ENCODE measurements at regions not wholly inside any gene's neighbourhood (a gene's known extent, or its start where the extent isn't known, plus 50 kb on each side); places are given as distances from the start of the nearest gene placed in this dataset.

DNA sequence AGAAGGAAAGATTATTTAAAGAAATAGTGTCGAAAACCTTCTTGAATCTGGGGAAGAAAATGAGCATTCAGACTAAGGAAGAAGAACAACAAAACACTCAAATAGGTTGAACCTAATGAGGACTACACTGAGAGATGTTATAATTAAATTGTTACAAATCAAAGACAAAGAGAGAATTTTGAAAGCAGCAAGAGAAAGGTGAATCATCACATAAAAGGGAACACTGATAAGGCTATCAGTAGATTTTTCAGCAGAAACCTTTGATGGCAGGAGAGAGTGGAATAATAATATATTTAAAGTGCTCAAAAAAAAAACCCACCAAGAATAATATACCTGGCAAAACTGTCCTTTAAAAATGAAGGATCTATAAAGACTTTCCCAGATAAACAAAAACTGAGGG, 114.9 kb downstream of the AREG start:
- H3K4me3 Mint-ChIP-seq (ENCODE audit: unreplicated experiment) = no peak overlapping the region
- DNase-seq (ENCODE audit: low read depth) = no peak
- no peaks in the 10 kb centered on the region for H3K4me1 Mint-ChIP-seq (ENCODE audit: low read depth, unreplicated experiment)
- H3K27me3 Mint-ChIP-seq (ENCODE audit: low read depth, unreplicated experiment) = no peaks in the 10 kb centered on the region
- no peaks in the 10 kb centered on the region for H3K36me3 ChIP-seq (ENCODE audit: insufficient read depth, low read length)
- no peaks in the 10 kb centered on the region for H3K27me3 ChIP-seq (ENCODE audit: insufficient read depth, low read length)
- H2AFZ ChIP-seq (ENCODE audit: low read depth, low read length) = no peak overlapping the region
- H3K27ac Mint-ChIP-seq (ENCODE audit: unreplicated experiment) = no peak overlapping the region
- no peak overlapping the region for H3K27ac ChIP-seq (ENCODE audit: low read depth, low read length)
- no peaks in the 10 kb centered on the region for H3K79me2 ChIP-seq (ENCODE audit: insufficient read depth, low read length)
- no peaks in the 10 kb centered on the region for H3K9me3 ChIP-seq (ENCODE audit: insufficient read depth, low read depth, low read length)
- no peaks in the 10 kb centered on the region for H3K4me1 ChIP-seq (ENCODE audit: insufficient read depth, low read length)
- no peak overlapping the region for H3K9ac ChIP-seq (ENCODE audit: low read length)
- no peak overlapping the region for H3K4me3 ChIP-seq (ENCODE audit: insufficient read depth, low read depth, low read length)
- H3K36me3 Mint-ChIP-seq (ENCODE audit: low read depth, unreplicated experiment) = no peaks in the 10 kb centered on the region
- no peaks in the 10 kb centered on the region for H3K9me3 Mint-ChIP-seq (ENCODE audit: unreplicated experiment)
- H4K20me1 ChIP-seq (ENCODE audit: insufficient read depth, low read length) = no peaks in the 10 kb centered on the region
- no peak for FAIRE-seq
- no peak for TF ChIP-seq CTCF (IDR thresholded peaks at IDR 0.05; ENCODE audit: insufficient read depth, low read depth, low read length)
- no peak for TF ChIP-seq EZH2 (IDR thresholded peaks at IDR 0.05; ENCODE audit: insufficient read depth, low read length)
- no peak overlapping the region for H3K4me2 ChIP-seq (ENCODE audit: low read length)

- DNase-seq (ENCODE audit: low read depth) (no peak), FAIRE-seq (no peak)
- no peaks in the 10 kb centered on the region for H3K36me3 Mint-ChIP-seq (ENCODE audit: low read depth, unreplicated experiment)
- no peaks in the 10 kb centered on the region for H3K4me1 ChIP-seq (ENCODE audit: insufficient read depth, low read length)
- no peak overlapping the region for H3K27ac Mint-ChIP-seq (ENCODE audit: unreplicated experiment)
- H3K36me3 ChIP-seq (ENCODE audit: insufficient read depth, low read length) = no peaks in the 10 kb centered on the region
- H4K20me1 ChIP-seq (ENCODE audit: insufficient read depth, low read length) = no peaks in the 10 kb centered on the region
- no peak overlapping the region for H3K27ac ChIP-seq (ENCODE audit: low read depth, low read length)
- H3K4me3 Mint-ChIP-seq (ENCODE audit: unreplicated experiment) = no peak overlapping the region
- no peaks in the 10 kb centered on the region for H3K9me3 ChIP-seq (ENCODE audit: insufficient read depth, low read depth, low read length)
- peaks cover 5% of the 10 kb centered on the region for H3K9me3 Mint-ChIP-seq (ENCODE audit: unreplicated experiment)
- H3K4me2 ChIP-seq (ENCODE audit: low read length) = no peak overlapping the region
- no peaks in the 10 kb centered on the region for H3K27me3 Mint-ChIP-seq (ENCODE audit: low read depth, unreplicated experiment)
- no peaks in the 10 kb centered on the region for H3K27me3 ChIP-seq (ENCODE audit: insufficient read depth, low read length)
- H3K4me1 Mint-ChIP-seq (ENCODE audit: low read depth, unreplicated experiment) = peaks cover 3% of the 10 kb centered on the region
- H3K9ac ChIP-seq (ENCODE audit: low read length) = no peak overlapping the region
- no peaks in the 10 kb centered on the region for H3K79me2 ChIP-seq (ENCODE audit: insufficient read depth, low read length)
- TF ChIP-seq EZH2 (IDR thresholded peaks at IDR 0.05; ENCODE audit: insufficient read depth, low read length) (no peak), CTCF (IDR thresholded peaks at IDR 0.05; ENCODE audit: insufficient read depth, low read depth, low read length) (no peak)
- no peak overlapping the region for H3K4me3 ChIP-seq (ENCODE audit: insufficient read depth, low read depth, low read length)
- H2AFZ ChIP-seq (ENCODE audit: low read depth, low read length) = no peak overlapping the region
Measured at GRCh38 chr4:74567981-74568380, 123.0 kb downstream of the AREG start.

DNA sequence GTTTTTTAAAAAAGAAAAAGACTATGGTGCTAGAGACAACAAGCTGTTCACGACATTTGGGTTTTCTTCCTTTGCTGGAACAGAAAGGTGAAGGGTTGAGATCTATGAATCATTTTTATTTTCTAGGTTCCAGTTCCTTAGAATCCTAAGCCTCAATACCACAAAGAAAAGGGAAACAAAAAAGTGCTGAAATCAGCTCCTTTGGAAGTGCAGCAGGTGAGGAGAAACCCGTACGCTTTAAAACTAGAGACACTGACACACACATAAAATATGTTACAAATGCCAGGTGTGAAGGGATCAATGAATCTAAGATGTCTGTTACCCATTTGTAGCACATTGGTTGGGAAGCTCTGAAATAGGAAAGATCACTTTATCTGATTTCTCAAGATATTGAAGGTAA, 125.2 kb downstream of the AREG start:
- Histone ChIP-seq H3K27ac (ENCODE audit: low read depth, low read length) (no peak overlapping the region), H3K9me3 (ENCODE audit: insufficient read depth, low read depth, low read length) (no peaks in the 10 kb centered on the region), H3K36me3 (ENCODE audit: insufficient read depth, low read length) (no peaks in the 10 kb centered on the region), H3K4me2 (ENCODE audit: low read length) (no peak overlapping the region), H3K9ac (ENCODE audit: low read length) (no peak overlapping the region), H3K4me1 (ENCODE audit: insufficient read depth, low read length) (no peaks in the 10 kb centered on the region), H3K27me3 (ENCODE audit: insufficient read depth, low read length) (no peaks in the 10 kb centered on the region), H3K4me3 (ENCODE audit: insufficient read depth, low read depth, low read length) (no peak overlapping the region), H3K79me2 (ENCODE audit: insufficient read depth, low read length) (no peaks in the 10 kb centered on the region), H4K20me1 (ENCODE audit: insufficient read depth, low read length) (no peaks in the 10 kb centered on the region), H2AFZ (ENCODE audit: low read depth, low read length) (no peak overlapping the region)
- DNase-seq (ENCODE audit: low read depth) = no peak
- no peak overlapping the region for H3K4me3 Mint-ChIP-seq (ENCODE audit: unreplicated experiment)
- H3K4me1 Mint-ChIP-seq (ENCODE audit: low read depth, unreplicated experiment) = peaks cover 3% of the 10 kb centered on the region
- H3K27ac Mint-ChIP-seq (ENCODE audit: unreplicated experiment) = no peak overlapping the region
- H3K27me3 Mint-ChIP-seq (ENCODE audit: low read depth, unreplicated experiment) = no peaks in the 10 kb centered on the region
- FAIRE-seq = no peak
- no peaks in the 10 kb centered on the region for H3K36me3 Mint-ChIP-seq (ENCODE audit: low read depth, unreplicated experiment)
- no peak for TF ChIP-seq EZH2 (IDR thresholded peaks at IDR 0.05; ENCODE audit: insufficient read depth, low read length)
- TF ChIP-seq CTCF (IDR thresholded peaks at IDR 0.05; ENCODE audit: insufficient read depth, low read depth, low read length) = no peak
- H3K9me3 Mint-ChIP-seq (ENCODE audit: unreplicated experiment) = peaks cover 5% of the 10 kb centered on the region
